Embryonic facial prominence (tissue), 1 donor: ENCODE measurements at regions not wholly inside any gene's neighbourhood (a gene's known extent, or its start where the extent isn't known, plus 50 kb on each side); places are given as distances from the start of the nearest gene placed in this dataset.
"Not testable (repeated sequence)": the region's sequence is repeated elsewhere in the genome, so short reads cannot be mapped to it uniquely, and the experiment has no call there.

ENCODE experiments used
- DNase-seq: peaks from one replicate; pipeline ENCODE4 v3.0.0-alpha.2; 2016; ENCODE audit errors: extremely low spot score

DNA sequence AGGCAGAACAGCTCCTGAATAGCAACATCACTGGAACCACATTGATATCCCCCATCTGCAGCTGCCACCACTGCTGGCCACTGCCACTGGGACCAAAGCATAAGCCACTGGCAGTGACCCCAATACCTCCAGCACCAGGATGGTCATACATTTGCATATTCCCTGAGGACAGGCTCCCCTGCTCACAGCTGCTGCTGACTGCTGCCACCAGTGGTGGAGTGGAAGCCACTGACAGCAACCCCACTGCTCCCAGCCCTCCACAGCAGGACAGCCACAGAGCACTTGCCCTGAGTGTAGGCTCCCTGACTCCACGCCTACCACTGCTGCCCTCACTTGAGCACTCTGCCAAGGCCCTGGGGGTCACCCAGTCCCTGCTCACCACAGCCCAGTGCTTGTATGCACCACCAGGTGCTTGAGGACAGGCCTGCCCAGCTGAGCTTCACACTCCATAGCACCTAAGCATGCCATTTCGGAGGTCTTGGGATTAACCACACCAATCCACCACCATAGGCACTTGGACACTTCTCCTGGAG lies 327.4 kb upstream of the RPS23 start:
- no peak for DNase-seq

GRCh38 chr5:82603033-82603987 lies 325.2 kb upstream of the RPS23 start:
- no peak for DNase-seq

GRCh38 chr5:82601861-82602260 lies 323.7 kb upstream of the RPS23 start:
- no peak for DNase-seq

- no peak for DNase-seq
Measured at GRCh38 chr5:82601077-82601476, 322.9 kb upstream of the RPS23 start.

DNA sequence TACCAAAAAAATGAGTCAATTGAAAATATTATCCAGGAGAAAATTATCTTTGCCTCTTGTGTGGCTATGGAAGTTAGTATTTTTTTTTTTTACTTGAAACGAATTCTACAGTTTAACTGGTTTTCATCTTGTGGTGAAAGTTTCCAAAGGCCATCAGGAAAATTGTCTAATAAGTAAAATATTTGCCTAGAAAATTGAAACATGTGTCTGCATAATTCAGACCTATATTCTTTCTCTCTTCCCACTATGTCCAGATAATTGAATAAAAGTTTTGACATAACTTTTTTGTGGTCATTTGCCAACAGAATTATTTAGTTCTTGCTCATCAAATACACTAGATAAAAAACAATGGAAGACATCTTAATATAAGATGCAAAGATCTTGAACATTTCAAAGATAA lies 321.5 kb upstream of the RPS23 start:
- no peak for DNase-seq

DNA sequence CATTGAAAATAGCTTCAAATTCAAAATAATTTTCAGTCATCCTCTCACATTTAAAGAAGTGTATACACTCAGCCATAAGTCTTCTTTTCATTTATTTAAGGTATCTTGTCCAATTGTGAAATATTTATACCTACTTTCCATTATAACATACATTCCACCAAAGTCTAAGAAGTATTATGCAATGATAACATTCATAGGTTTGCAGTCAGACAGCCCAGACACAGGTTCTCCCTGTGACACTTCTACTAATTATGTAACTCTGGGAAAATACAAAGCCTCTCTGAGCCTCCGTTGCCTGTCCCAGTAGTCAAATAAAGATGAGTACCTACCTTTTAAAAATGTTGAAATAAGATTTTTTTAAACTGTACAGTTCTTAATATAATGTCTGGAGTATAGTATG lies 320.9 kb upstream of the RPS23 start:
- DNase-seq: no peak

- DNase-seq: no peak
Measured at GRCh38 chr5:82597437-82597836, 319.3 kb upstream of the RPS23 start.

DNA sequence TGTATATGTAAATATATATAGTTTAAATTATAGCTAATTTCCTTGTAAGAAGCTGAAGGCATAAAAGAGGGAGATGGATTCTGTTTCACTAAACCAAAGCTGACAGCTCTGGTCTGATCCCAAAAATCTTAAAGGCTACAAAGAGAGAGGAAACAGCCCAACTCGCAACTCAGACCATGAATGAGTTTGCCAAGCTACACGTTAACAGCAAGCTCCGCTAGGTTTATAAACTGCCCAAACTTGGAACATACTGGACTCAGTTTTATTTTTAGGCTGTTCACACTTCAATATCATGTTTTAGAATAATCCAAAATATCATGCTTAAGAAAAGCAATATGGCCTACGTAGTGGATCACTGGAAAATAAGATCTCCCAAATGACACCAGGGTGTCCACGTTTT lies 318.3 kb upstream of the RPS23 start:
- DNase-seq: no peak

GRCh38 chr5:82595113-82595512 lies 317.0 kb upstream of the RPS23 start:
- no peak for DNase-seq

DNA sequence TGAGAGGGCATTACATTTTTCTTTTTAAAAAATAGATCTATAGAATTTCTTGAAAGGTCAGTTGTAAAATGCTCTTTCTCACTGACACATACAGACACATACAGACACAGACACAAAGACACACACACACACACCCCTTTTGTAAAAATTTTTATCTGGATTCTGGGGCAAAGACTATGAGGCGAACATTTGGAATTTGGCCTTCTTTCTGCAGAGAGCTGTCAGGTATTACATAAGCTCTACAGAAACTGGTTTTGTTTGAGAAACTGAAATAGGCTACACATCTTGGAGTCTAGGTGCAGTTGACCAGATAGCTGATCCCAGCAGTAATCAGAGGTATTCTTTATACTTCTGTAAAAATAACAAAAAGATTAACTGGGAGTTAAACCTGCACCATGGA lies 315.9 kb upstream of the RPS23 start:
- no peak for DNase-seq

GRCh38 chr5:82593481-82593880 lies 315.3 kb upstream of the RPS23 start:
- no peak for DNase-seq

GRCh38 chr5:82591021-82591515 lies 312.9 kb upstream of the RPS23 start:
- DNase-seq: no peak

GRCh38 chr5:82590112-82590511 lies 312.0 kb upstream of the RPS23 start:
- DNase-seq: no peak

- DNase-seq: no peak
Measured at GRCh38 chr5:82586661-82587310, 308.6 kb upstream of the RPS23 start.

- no peak for DNase-seq
Measured at GRCh38 chr5:82586181-82586580, 308.0 kb upstream of the RPS23 start.

- DNase-seq: no peak
Measured at GRCh38 chr5:82584631-82585030, 306.5 kb upstream of the RPS23 start.

GRCh38 chr5:82583331-82583730 lies 305.2 kb upstream of the RPS23 start:
- DNase-seq: not testable (repeated sequence)

DNA sequence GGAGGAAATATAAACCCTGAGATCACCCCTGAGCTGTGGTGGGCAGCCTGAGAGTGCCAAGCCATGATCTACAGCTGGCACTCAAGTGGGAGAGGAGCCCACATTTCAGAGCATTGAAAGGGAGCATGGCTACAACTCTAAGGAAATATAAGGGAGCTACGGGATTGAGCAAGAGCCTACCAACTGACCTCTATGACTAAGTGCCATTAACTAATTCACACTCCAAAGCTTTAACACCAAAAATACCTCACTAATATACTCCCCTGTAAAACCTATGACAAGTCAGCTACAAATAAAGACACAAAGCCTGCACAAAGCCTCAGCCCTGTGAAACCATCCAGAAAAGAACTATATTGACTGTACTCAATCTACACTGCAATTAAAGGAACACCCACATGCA lies 286.8 kb upstream of the RPS23 start:
- no peak for DNase-seq

GRCh38 chr5:82563745-82564144 lies 285.6 kb upstream of the RPS23 start:
- DNase-seq: no peak

- DNase-seq: no peak
Measured at GRCh38 chr5:82562696-82563240, 284.6 kb upstream of the RPS23 start.

DNA sequence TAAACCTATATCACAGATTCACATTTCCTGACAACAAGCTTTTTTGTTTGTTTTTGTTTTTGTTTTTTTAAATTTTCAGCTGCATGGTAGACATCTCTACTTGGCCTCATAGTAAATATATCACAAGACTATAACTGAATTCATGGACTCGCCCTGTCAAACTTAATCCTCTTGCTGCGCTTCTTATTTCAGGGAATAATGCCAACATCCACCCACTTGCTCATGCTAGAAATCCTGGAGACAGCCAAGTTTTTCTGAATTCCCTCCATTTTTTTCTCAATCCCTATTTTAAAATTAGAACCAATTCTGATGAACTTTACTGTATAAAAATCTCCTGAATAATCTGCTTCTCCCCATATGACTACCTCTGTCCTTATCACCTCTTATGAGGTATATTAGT lies 283.6 kb upstream of the RPS23 start:
- DNase-seq: peak; percentile 56

DNA sequence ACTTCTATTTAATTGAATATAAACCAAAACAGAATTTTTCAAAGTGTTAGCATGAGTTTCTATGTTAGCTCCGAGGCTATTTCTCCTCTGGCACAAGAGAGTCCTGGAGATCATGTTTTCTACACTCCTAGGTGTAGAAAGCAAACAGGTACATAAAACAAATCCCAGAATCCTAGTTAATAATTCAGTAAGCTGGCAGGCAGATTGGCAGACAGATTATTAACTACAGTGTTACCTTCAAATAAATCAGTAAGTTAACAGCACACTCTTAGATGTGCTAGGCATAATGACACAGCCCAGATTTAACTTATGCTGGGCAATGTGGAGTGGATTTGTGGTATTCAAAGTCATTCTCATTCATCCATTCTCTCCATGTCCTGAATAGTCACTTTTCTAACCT lies 282.8 kb upstream of the RPS23 start:
- no peak for DNase-seq
